ENCODE measurements at regions not wholly inside any gene's neighbourhood (a gene's known extent, or its start where the extent isn't known, plus 50 kb on each side); places are given as distances from the start of the nearest gene placed in this dataset.

DNA sequence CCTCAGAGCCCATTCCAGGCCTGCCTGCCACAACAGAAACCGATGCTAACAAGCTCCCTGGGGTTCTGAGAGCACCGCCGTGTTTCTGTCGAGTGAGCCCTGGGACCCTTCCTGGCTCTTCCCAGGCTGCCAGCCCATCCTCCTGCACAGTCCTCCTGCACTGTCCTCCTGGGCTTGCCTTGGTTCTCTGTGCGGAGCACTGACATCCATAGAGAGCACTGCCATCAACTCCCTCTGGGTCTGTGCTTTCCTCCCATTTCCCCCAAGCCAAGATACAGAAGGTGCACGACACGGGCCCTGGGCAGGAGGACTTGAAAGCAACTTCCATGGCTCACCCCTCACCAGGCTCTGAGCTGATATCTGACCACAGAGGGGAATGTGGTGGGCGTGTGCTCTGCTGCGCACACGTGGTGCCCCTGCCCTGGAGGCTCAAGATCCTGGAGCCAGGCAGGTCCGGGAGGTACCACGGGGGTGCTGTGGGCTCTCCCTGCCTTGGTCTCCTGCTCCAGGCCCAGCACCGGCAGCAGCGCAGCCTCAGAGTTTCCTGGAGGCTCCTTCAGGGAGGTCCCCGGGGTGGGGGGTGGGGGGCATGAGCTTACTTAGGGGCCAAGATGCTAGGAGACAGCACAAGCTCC, 304.2 kb downstream of the BRD1 start:
- DNase-seq (ENCODE audit: low read depth in 1 of 2, low spot score in 1 of 2) = no peak
- TF ChIP-seq, protein P1, sequence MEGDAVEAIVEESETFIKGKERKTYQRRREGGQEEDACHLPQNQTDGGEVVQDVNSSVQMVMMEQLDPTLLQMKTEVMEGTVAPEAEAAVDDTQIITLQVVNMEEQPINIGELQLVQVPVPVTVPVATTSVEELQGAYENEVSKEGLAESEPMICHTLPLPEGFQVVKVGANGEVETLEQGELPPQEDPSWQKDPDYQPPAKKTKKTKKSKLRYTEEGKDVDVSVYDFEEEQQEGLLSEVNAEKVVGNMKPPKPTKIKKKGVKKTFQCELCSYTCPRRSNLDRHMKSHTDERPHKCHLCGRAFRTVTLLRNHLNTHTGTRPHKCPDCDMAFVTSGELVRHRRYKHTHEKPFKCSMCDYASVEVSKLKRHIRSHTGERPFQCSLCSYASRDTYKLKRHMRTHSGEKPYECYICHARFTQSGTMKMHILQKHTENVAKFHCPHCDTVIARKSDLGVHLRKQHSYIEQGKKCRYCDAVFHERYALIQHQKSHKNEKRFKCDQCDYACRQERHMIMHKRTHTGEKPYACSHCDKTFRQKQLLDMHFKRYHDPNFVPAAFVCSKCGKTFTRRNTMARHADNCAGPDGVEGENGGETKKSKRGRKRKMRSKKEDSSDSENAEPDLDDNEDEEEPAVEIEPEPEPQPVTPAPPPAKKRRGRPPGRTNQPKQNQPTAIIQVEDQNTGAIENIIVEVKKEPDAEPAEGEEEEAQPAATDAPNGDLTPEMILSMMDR (IDR thresholded peaks at IDR 0.05; ENCODE audit: low read depth, low read length) = no peak
- H3K4me3 ChIP-seq = no peak overlapping the region
- no peak overlapping the region for H3K27ac ChIP-seq
- H3K9me3 ChIP-seq (ENCODE audit: low read depth) = no peaks in the 10 kb centered on the region
- H3K27me3 ChIP-seq = no peaks in the 10 kb centered on the region
- H3K36me3 ChIP-seq = no peaks in the 10 kb centered on the region
- H3K4me1 ChIP-seq (ENCODE audit: low read depth) = no peaks in the 10 kb centered on the region

DNA sequence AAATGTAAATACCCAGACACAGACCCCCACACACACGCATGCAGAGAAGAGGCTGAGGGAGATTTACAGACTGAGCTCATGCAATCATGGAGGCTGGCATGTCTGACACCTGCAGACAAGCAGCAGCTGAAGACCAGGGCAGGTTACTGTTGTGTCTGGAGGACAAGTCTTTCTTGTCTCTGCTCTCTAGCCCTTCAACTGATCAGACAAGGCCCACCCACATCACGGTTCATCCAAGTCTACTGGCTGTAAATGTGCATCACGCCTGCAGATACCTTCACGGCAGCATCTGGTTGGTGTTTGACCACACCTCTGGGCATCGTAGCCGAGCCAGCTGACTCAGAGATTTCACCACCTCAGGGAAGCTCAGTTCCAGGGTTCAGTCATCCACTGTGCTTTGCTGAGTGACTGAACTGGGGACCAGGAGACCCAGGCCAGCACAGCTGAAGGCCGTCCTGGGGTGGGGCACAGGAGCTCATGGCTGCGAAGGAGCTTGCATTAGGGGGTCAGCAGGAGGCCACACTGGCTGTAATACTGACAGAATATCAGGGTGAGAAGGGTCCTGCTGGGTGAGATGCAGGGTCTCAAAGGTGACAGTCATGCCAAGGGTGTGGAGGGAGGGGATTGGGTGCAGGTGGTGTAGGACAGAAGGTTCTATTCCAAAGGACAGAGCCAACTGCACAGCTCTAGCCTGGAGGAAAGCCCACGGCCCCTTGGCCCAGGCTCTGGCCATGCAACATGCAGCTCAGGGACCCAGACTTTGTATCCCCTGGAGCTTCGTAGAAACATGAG, 304.9 kb downstream of the BRD1 start:
- Histone ChIP-seq H3K36me3 (no peaks in the 10 kb centered on the region), H3K27me3 (no peaks in the 10 kb centered on the region), H3K9me3 (ENCODE audit: low read depth) (no peaks in the 10 kb centered on the region), H3K27ac (no peak overlapping the region), H3K4me1 (ENCODE audit: low read depth) (no peaks in the 10 kb centered on the region), H3K4me3 (no peak overlapping the region)
- TF ChIP-seq, protein P1 (IDR thresholded peaks at IDR 0.05; ENCODE audit: low read depth, low read length) = no peak
- DNase-seq (ENCODE audit: low read depth in 1 of 2, low spot score in 1 of 2) = no peak

DNA sequence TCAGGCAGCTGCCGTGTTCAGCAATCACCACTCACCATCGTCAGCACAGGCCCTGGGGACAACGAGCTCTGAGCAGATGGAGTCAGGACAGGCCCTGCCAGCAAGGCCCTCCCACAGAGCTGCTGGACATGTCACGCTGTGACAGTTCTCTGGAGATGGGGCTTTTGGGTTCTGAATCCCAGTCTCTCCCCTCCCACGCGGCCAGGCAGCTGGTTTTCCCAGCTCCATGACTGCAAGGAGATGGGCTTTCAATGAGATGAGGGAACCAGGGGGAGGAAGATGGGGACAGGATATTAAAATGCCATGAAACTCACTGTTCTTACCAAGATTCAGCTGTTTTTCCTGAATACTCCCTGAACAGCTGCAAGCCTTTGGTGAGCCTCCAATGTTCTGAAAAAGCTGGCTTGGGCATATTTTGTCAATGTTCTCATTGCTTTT, 305.9 kb downstream of the BRD1 start:
- no peaks in the 10 kb centered on the region for H3K4me1 ChIP-seq (ENCODE audit: low read depth)
- no peaks in the 10 kb centered on the region for H3K36me3 ChIP-seq
- DNase-seq (ENCODE audit: low read depth in 1 of 2, low spot score in 1 of 2) = no peak
- TF ChIP-seq, protein P1 (IDR thresholded peaks at IDR 0.05; ENCODE audit: low read depth, low read length) = no peak
- no peak overlapping the region for H3K27ac ChIP-seq
- H3K27me3 ChIP-seq = no peaks in the 10 kb centered on the region
- no peak overlapping the region for H3K4me3 ChIP-seq
- no peaks in the 10 kb centered on the region for H3K9me3 ChIP-seq (ENCODE audit: low read depth)

DNA sequence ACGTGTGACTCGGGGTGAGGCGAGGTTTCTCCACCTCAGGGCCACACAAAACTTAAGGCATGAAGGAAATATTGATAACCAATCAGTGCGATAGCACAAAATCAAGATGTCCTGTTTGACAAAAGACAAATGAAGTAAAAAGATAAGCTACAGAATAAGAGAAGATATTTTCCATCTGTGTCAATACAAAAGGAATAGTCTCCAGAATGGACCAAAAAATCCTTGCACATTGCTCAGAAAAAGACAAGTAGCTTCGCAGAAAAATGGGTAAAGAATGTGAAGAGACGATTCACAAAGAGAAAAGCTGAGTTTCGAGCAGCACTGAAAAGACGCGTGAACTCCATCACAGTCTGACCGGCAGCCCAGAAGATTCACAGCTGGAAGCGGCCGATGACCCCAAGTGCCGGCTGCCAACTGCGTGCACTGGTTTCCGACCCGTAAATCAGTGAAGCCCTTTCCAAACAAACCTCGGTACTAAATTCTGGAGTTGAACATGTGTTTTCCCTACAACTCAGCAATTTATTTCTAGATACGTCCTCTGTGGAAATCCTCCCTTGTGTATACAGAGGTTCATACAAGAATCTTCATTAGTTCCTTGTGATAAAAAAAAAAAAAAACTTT, 308.4 kb downstream of the BRD1 start:
- Histone ChIP-seq H3K27ac (no peak overlapping the region), H3K27me3 (no peaks in the 10 kb centered on the region), H3K9me3 (ENCODE audit: low read depth) (no peaks in the 10 kb centered on the region), H3K36me3 (no peaks in the 10 kb centered on the region), H3K4me3 (no peak overlapping the region), H3K4me1 (ENCODE audit: low read depth) (no peaks in the 10 kb centered on the region)
- TF ChIP-seq, protein P1 (IDR thresholded peaks at IDR 0.05; ENCODE audit: low read depth, low read length) = no peak
- no peak for DNase-seq (ENCODE audit: low read depth in 1 of 2, low spot score in 1 of 2)

DNA sequence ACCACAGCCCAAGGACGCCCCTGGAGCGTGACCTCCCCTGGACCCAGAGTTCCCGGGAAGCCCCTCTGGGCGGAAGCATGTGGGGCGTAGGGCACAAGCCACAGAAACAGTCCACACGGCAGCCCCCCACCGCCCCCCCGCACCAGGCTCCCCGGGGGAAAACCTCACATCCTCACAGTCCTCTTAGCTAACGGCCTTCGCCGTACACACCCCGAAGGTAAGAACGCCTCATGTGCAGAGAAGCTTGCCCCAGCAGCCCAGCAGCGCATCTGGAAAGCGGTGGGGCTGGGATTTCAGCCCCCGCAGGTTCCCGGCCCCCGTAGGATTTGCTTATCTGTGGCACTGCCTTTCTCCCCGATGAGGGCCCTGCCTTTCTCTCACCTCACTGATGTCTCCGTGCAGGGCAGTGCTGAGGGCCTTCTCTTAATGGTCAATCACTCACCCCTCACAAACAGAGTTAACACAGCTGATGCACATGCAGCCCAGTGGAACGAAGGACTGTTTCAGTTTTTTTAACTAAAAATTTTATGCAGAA, 309.2 kb downstream of the BRD1 start:
- H3K27ac ChIP-seq = no peak overlapping the region
- H3K4me1 ChIP-seq (ENCODE audit: low read depth) = no peaks in the 10 kb centered on the region
- TF ChIP-seq, protein P1 (IDR thresholded peaks at IDR 0.05; ENCODE audit: low read depth, low read length) = no peak
- H3K36me3 ChIP-seq = no peaks in the 10 kb centered on the region
- no peak overlapping the region for H3K4me3 ChIP-seq
- no peaks in the 10 kb centered on the region for H3K27me3 ChIP-seq
- DNase-seq (ENCODE audit: low read depth in 1 of 2, low spot score in 1 of 2) = no peak
- H3K9me3 ChIP-seq (ENCODE audit: low read depth) = no peaks in the 10 kb centered on the region
